GM12872 (cell line): ENCODE measurements at regions not wholly inside any gene's neighbourhood (a gene's known extent, or its start where the extent isn't known, plus 50 kb on each side); places are given as distances from the start of the nearest gene placed in this dataset.

Experiments
- CTCF ChIP-seq: IDR thresholded peaks from 3 replicates; pipeline ENCODE4 v1.5.1; 2011; ENCODE audit warnings: low read depth, mild to moderate bottlenecking, low read length, moderate library complexity; ENCODE audit not compliant: insufficient read depth

DNA sequence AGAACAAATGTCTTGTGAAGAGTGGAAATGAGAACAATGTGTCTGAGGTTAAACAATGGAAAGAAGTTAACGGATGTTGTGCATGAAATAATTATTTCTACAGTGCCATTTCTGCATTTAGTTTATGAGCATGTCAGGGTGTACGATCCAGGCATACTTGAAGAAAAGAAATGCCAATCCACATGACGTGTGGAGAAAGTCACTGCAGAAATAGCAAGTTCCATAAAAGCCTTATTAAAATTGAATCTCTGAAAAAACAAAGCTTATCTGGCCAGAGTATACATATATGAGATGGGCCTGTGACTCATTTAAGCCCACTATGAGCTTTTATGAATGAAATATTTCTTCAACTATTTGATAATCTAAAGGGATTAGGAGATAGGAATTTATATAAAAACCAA lies 426.1 kb downstream of the EFNB2 start:
- TF ChIP-seq CTCF: no peak

- TF ChIP-seq CTCF: no peak
Measured at GRCh38 chr13:106108346-106108745, 427.1 kb downstream of the EFNB2 start.

DNA sequence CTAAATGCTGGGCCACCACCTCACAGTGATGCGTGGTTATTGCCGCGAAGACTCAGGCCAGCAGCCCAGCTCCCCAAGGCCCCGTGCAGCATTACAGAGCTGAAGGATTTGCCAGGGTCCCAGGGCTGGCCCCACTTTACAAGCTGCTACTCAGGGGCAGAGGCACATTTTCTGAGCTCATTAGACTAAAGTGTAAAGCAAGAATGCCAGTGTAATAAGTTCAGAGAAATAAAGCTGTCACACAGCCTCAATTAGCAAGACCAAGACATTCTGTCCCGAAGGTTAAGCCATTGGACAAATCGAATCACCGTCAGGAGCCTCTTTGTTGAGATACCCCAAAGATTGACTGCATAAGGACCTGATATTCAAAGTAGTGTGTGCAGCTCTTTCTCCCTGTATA lies 428.4 kb downstream of the EFNB2 start:
- no peak for TF ChIP-seq CTCF

DNA sequence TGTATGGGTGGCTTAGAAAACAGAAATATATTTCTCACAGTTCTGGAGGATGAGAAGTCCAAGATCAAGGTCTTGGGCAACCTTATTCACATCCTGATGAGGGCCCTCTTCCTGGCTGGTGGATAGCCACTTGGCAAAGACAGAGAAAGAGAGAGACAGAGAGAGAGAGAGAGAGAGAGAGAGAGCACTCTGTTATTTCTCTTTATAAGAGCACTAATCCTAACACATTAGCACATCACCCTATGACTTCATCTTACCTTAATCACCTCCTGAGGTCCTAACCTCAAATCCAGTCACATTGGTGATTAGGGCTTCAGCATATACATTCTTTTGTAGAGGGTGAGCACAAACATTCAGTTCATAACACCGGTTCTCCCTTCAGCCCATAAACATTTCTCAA lies 430.3 kb downstream of the EFNB2 start:
- no peak for TF ChIP-seq CTCF

DNA sequence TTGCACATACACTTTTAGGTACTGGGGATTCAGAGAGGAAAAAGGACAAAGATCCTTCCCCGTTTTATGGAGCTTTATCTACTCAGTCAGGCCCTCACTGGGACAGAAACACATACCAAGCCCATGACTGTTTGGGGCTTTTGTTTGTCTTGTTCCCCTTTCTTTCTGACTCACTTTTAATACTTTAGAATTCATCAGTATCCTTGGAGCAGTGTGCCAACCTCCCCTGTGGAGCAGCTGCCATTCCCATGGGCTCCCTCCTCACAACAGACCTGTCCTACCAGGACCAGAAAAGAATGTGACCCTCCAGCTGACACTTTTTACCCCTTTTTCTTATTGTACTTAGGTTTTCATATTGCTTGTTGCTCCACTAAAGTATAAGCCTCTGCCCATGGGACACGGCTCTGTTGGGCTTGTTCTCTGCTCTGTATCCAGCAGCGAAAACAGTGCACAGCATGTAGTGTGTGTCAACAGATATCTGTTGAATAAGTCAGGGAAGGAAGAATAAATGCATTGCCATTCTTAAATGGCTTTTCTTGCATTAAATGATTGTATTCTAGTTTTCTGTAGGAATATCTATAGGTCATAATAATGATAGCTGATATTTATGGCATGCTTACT lies 431.1 kb downstream of the EFNB2 start:
- no peak for TF ChIP-seq CTCF

DNA sequence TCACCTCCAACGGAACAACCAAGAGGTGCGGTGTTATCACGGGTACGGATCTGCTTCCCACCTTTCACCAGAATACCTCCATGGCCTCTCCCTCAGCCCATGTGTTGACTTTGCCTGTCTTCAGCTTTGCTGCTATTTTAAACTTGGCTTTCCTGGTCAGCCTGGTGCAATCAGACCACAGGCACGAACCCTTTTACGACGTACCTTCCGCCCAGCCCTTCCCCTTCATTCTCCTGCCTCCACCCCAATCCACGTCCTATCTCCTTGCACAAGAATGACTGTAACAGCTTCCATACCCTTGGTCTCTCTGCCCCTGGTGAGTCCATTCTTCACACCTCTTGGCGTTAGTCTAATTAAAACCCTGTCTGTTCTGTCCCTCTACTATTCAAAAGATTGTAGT lies 431.7 kb downstream of the EFNB2 start:
- TF ChIP-seq CTCF: no peak

DNA sequence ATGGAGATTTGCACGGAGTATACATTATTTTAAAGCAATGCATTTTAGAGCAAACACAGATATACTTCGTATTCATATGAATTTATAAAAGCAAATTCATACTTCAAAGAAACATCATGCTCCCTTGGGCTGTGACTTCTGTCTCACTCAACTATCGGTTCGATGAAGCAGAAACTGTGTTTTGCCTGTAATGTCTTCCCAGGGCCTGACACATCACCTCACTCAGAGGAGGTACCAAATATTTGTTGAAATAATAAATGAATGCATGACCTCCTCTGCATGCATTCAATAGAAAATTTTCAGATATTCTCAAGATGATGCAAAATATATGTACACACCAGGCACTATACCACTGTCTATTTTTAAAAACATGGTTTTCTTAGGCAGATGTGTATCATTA lies 432.7 kb downstream of the EFNB2 start:
- no peak for TF ChIP-seq CTCF
